Transverse colon (tissue), 4 donors: ENCODE measurements at regions not wholly inside any gene's neighbourhood (a gene's known extent, or its start where the extent isn't known, plus 50 kb on each side); places are given as distances from the start of the nearest gene placed in this dataset.
A peak's percentile ranks its signal among the peaks of the same experiment; 100 is the strongest.

Experiments
- DNase-seq: peaks from one replicate; pipeline ENCODE4 v3.0.0-alpha.2; 2019
- H3K27ac ChIP-seq, 4 donors: fragments of 200-600 bp; sonication (generic); 2 replicates each; pipeline ENCODE4 v1.5.1; 2016 to 2018; ENCODE audit warnings: inconsistent platforms in 4 of 4
- H3K27me3 ChIP-seq: fragments of 200-600 bp; sonication (generic); 2 replicates; pipeline ENCODE4 v1.5.1; 2017; ENCODE audit warnings: inconsistent platforms
- H3K36me3 ChIP-seq, 4 donors: fragments of 200-600 bp; sonication (generic); 2 replicates each; pipeline ENCODE4 v1.5.1; 2017 to 2019; ENCODE audit warnings: inconsistent platforms in 4 of 4
- H3K4me1 ChIP-seq, 4 donors: fragments of 200-600 bp; sonication (generic); 2 replicates each; pipeline ENCODE4 v1.5.1; 2017 to 2020; ENCODE audit warnings: inconsistent platforms in 4 of 4
- H3K4me3 ChIP-seq, 4 donors: fragments of 200-600 bp; sonication (generic); 1 replicate in 1 of 4; 2 replicates in 3 of 4; pipeline versions ENCODE4 v1.5.1 to v1.6.1; 2017 to 2019; ENCODE audit warnings: inconsistent platforms in 4 of 4
- H3K9me3 ChIP-seq, 2 donors: fragments of 200-600 bp; sonication (generic); 2 replicates each; pipeline ENCODE4 v1.5.1; 2017 to 2019; ENCODE audit warnings: inconsistent platforms in 2 of 2
- CTCF ChIP-seq, 5 experiments: fragments of 200-600 bp in 3 of 5; fragments of 450-650 bp in 2 of 5; sonication (generic) in 3 of 5; IDR thresholded peaks; 1 replicate in 2 of 5; 2 replicates in 3 of 5; pipeline ENCODE4 v1.5.1; 2016 to 2017; ENCODE audit warnings: antibody characterized with exemption in 5 of 5, inconsistent platforms in 3 of 5, mild to moderate bottlenecking in 2 of 5, moderate library complexity in 1 of 5
- EP300 ChIP-seq: sonication (generic); formaldehyde crosslinking; IDR thresholded peaks from one replicate; pipeline ENCODE4 v1.6.1; 2017; ENCODE audit warnings: antibody characterized with exemption, low read depth
- POLR2A ChIP-seq: fragments of 450-650 bp; IDR thresholded peaks from one replicate; pipeline ENCODE4 v1.6.1; 2016; ENCODE audit warnings: antibody characterized with exemption, mild to moderate bottlenecking, moderate library complexity
- POLR2AphosphoS5 ChIP-seq, 3 donors: sonication (generic); formaldehyde crosslinking; IDR thresholded peaks; one replicate each; pipeline ENCODE4 v1.6.1; 2016; ENCODE audit warnings: antibody characterized with exemption in 3 of 3
- WGBS, 2 donors: methylation state at CpG; one replicate each; pipeline ENCODE4 v1.1.5; 2018; ENCODE audit warnings: low coverage in 1 of 2; 5-methylcytosine and 5-hydroxymethylcytosine counted together
- in situ Hi-C, 4 donors: fragments of 200-750 bp; cut with MboI; loops; one replicate each; pipeline versions ENCODE4 v1.15.0 to v1.15.1; 2017; ENCODE audit warnings: low sequenced_read_pairs in 3 of 4, low pct_ligation_motif_present in 1 of 4, low pct_unique_long_range_greater_than_20kb in 1 of 4
- intact Hi-C: fragments of 100-400 bp; cut with DNase I; formaldehyde crosslinking; loops from one replicate; pipeline ENCODE4 v1.15.1; 2023; ENCODE audit warnings: low total_unique reads

- Histone ChIP-seq H3K9me3 (no peaks in the 10 kb centered on the region), H3K4me3 (no peak overlapping the region), H3K4me1 (no peaks in the 10 kb centered on the region), H3K36me3 (no peaks in the 10 kb centered on the region), H3K27ac (no peak overlapping the region), H3K27me3 (no peaks in the 10 kb centered on the region)
- WGBS, 2 donors, result 16% methylated on average over 30 of the region's 37 CpGs; no CpG with 5 or more reads in 1 of the 2 donors
- intact Hi-C loops (loop anchor here (1.0 kb wide), 1 partner anchor 514 kb away; no protein-coding TSS in a partner anchor), in situ Hi-C loops (loop anchor here (5.0 to 25.0 kb wide), 4 partner anchors 512 to 722 kb away; no protein-coding TSS in a partner anchor)
- TF ChIP-seq CTCF (IDR thresholded peaks at IDR 0.05), result peak; percentile 87 to 97 (median 94)
- no peak for TF ChIP-seq POLR2A
- peak; percentile 76 for DNase-seq
Observed at GRCh38 chr6:168884646-168885086, 369.0 kb downstream of the THBS2 start.

GRCh38 chr6:168884050-168884645, 369.5 kb downstream of the THBS2 start:
- intact Hi-C loops, result loop anchor here (1.0 kb wide), 1 partner anchor 514 kb away; no protein-coding TSS in a partner anchor
- DNase-seq, result no peak
- Histone ChIP-seq H3K4me3 (no peak overlapping the region), H3K4me1 (no peaks in the 10 kb centered on the region), H3K9me3 (no peaks in the 10 kb centered on the region), H3K36me3 (no peaks in the 10 kb centered on the region), H3K27me3 (no peaks in the 10 kb centered on the region), H3K27ac (no peak overlapping the region)
- WGBS, 2 donors, result 70 to 76% methylated on average over 18 to 21 of the region's 21 CpGs
- in situ Hi-C loops, result loop anchor here (10.0 to 25.0 kb wide), 3 partner anchors 519 to 722 kb away; no protein-coding TSS in a partner anchor
- TF ChIP-seq EP300 (no peak), POLR2A (no peak), POLR2AphosphoS5 (IDR thresholded peaks at IDR 0.05) (no peak), CTCF (IDR thresholded peaks at IDR 0.05) (no peak)

GRCh38 chr6:168883410-168884049, 370.1 kb downstream of the THBS2 start:
- DNase-seq, result no peak
- no peaks in the 10 kb centered on the region for H3K9me3 ChIP-seq
- TF ChIP-seq EP300, result no peak
- intact Hi-C loops (loop anchor here (1.0 kb wide), 1 partner anchor 513 kb away; no protein-coding TSS in a partner anchor), in situ Hi-C loops (loop anchor here (10.0 to 25.0 kb wide), 3 partner anchors 519 to 721 kb away; no protein-coding TSS in a partner anchor)
- no peaks in the 10 kb centered on the region for H3K27me3 ChIP-seq
- no peak overlapping the region for H3K4me3 ChIP-seq
- no peaks in the 10 kb centered on the region for H3K4me1 ChIP-seq
- H3K27ac ChIP-seq, result no peak overlapping the region
- H3K36me3 ChIP-seq, result no peaks in the 10 kb centered on the region
- 92 to 100% methylated on average over 2 to 13 of the region's 13 CpGs for WGBS, 2 donors

GRCh38 chr6:168880271-168880670, 373.4 kb downstream of the THBS2 start:
- H3K4me1 ChIP-seq, result peaks cover 0 to 8% (median 3%) of the 10 kb centered on the region in 4 donors
- intact Hi-C loops (no loop called here), in situ Hi-C loops (loop anchor here (10.0 to 25.0 kb wide), 3 partner anchors 515 to 718 kb away; no protein-coding TSS in a partner anchor)
- H3K36me3 ChIP-seq, result no peaks in the 10 kb centered on the region
- no peak overlapping the region for H3K4me3 ChIP-seq
- no peak for DNase-seq
- 85 to 100% methylated on average over 3 to 17 of the region's 17 CpGs for WGBS, 2 donors
- TF ChIP-seq POLR2AphosphoS5 (IDR thresholded peaks at IDR 0.05) (no peak), POLR2A (no peak), EP300 (no peak), CTCF (IDR thresholded peaks at IDR 0.05) (no peak)
- H3K27ac ChIP-seq, result no peak overlapping the region
- H3K9me3 ChIP-seq, result no peaks in the 10 kb centered on the region
- H3K27me3 ChIP-seq, result no peaks in the 10 kb centered on the region
